ENCODE measurements at regions not wholly inside any gene's neighbourhood (a gene's known extent, or its start where the extent isn't known, plus 50 kb on each side); places are given as distances from the start of the nearest gene placed in this dataset.

DNA sequence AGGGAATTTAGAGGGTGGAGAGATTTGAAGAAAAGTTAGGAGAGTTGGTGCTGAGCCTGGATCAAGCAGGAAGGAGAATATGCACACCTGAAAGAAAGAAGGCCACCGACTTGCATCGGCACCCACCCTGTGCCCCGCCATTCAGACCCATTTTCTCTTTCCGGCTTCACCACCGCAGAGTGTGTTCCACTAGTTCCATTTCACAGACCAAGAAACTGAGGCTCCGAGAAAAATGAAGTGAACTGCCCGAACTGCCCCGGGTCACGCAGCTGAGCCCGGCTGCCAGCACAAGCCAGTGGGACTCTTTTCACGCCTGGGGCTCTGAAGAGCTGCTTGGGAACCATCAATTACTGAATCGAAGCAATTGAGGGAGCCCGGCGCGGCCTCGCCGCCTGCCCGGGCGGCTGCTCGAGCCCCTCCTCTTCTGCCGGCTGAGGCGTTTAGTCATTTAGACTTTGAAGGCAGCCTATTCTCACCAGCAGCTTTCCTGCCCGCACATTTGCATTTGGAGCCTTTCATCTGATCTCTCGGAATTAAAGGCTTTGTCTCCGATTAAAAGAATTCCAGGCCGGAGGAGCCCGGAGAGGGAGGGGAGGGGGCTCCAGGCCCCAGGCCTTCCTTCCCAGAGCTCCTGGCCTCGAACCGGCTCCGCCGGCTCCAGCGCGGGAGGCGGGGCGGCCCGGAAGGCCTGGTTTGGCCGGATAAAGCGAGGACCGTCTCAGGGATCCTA, 140.2 kb upstream of the PJA1 start:
- peak overlapping the region; percentile 38 for H3K4me3 ChIP-seq (ENCODE audit: low read length)
- no peaks in the 10 kb centered on the region for H3K9me3 ChIP-seq (ENCODE audit: insufficient read depth, low read depth, low read length)
- H3K36me3 ChIP-seq (ENCODE audit: insufficient read depth, low read length): no peaks in the 10 kb centered on the region
- WGBS: 3% methylated on average over 39 of the region's 39 CpGs
- H3K27ac ChIP-seq (ENCODE audit: low read depth, low read length): peak overlapping the region; percentile 82; the same call in 1 of the 2 replicates
- no peaks in the 10 kb centered on the region for H3K27me3 ChIP-seq (ENCODE audit: insufficient read depth, low read length)
- H3K9ac ChIP-seq (ENCODE audit: low read depth, low read length): no peak overlapping the region
- H3K4me1 ChIP-seq (ENCODE audit: insufficient read depth, low read length): peaks cover 12% of the 10 kb centered on the region

DNA sequence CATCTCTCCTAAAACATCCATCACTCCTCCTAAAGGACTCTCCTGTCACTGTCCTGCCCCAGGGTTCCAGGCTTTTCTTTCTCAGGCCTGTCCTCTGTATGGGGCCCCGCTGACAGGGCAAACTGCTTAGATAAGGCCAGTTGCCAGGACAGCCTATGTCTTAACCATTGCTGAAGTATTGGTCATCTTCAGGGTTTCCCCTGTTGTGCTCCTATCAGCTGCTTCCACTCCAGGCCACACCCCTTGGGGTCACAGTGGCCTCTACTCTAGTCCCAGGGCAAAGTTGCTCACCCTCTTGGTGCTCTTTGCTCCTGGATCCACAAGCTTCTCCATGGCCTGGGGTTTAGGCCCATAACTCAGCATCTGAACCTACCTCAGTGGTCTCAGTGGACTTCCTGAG, 138.0 kb upstream of the PJA1 start:
- H3K4me1 ChIP-seq (ENCODE audit: insufficient read depth, low read length): peaks cover 8% of the 10 kb centered on the region
- no peak overlapping the region for H3K9ac ChIP-seq (ENCODE audit: low read depth, low read length)
- H3K36me3 ChIP-seq (ENCODE audit: insufficient read depth, low read length): no peaks in the 10 kb centered on the region
- no peaks in the 10 kb centered on the region for H3K9me3 ChIP-seq (ENCODE audit: insufficient read depth, low read depth, low read length)
- H3K27ac ChIP-seq (ENCODE audit: low read depth, low read length): no peak overlapping the region
- no peak overlapping the region for H3K4me3 ChIP-seq (ENCODE audit: low read length)
- WGBS: 86% methylated on average over 1 of the region's 1 CpG
- no peaks in the 10 kb centered on the region for H3K27me3 ChIP-seq (ENCODE audit: insufficient read depth, low read length)

DNA sequence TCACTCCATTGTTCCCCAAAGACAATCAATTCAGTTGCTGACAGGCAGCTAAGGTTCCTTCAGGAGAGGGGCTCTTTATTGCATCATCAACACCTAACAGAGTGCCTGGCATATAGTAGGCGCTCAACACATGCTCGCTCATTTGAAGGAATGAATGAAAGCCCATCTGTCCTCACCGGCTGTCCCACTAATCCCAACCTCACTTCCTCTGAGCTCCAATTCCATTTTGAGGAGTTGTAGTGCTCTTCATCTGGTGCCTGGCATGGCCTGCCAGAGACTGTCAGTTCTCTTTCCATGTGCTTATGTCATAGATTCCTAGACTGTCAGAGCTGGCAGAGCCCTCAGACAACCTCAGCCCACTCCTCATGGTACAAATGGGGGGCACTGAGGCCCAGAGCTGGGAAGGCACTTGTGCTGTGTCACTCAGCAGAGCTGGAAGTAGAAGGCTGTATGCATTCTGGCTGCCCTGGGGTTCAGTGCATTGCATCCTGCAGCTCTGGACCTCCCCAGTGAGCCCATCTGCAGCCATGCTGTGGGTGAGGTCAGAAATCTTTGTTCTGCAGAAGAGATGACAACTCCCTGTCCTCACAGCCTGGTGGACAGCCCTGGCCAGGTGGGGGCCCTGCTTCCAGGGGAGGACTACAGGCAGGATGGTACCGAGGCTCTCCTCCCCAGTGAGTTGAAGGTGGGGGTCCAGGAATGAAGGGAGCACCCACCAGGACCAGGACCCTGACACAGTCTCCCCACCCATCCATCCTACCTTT, 134.9 kb upstream of the PJA1 start:
- Histone ChIP-seq H3K27me3 (ENCODE audit: insufficient read depth, low read length) (no peaks in the 10 kb centered on the region), H3K36me3 (ENCODE audit: insufficient read depth, low read length) (no peaks in the 10 kb centered on the region), H3K27ac (ENCODE audit: low read depth, low read length) (no peak overlapping the region), H3K9ac (ENCODE audit: low read depth, low read length) (no peak overlapping the region), H3K4me3 (ENCODE audit: low read length) (no peak overlapping the region), H3K4me1 (ENCODE audit: insufficient read depth, low read length) (no peaks in the 10 kb centered on the region), H3K9me3 (ENCODE audit: insufficient read depth, low read depth, low read length) (no peaks in the 10 kb centered on the region)
- 93% methylated on average over 3 of the region's 4 CpGs for WGBS

DNA sequence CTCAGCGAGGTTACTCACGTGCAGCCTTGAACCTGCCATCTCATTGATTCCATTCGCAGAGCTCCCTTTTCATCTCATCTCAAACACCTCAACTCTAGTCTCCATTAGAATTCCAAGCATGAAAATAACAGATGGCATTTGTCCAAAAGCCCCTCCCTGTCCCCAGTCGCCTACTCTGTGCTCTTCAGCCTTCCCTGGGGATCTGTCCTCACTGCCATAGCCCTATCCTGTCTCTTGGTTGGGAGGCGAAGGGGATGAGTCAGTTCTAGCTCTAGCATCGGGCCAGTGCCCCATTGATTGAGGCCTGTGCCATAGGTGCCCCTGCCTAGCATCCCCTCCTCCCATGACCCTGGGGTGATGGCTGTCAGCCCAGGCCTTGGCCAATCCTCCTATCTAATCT, 134.0 kb upstream of the PJA1 start:
- Histone ChIP-seq H3K27me3 (ENCODE audit: insufficient read depth, low read length) (no peaks in the 10 kb centered on the region), H3K9ac (ENCODE audit: low read depth, low read length) (no peak overlapping the region), H3K9me3 (ENCODE audit: insufficient read depth, low read depth, low read length) (no peaks in the 10 kb centered on the region), H3K27ac (ENCODE audit: low read depth, low read length) (no peak overlapping the region), H3K4me1 (ENCODE audit: insufficient read depth, low read length) (no peaks in the 10 kb centered on the region), H3K36me3 (ENCODE audit: insufficient read depth, low read length) (no peaks in the 10 kb centered on the region), H3K4me3 (ENCODE audit: low read length) (no peak overlapping the region)
- 92% methylated on average over 6 of the region's 6 CpGs for WGBS

DNA sequence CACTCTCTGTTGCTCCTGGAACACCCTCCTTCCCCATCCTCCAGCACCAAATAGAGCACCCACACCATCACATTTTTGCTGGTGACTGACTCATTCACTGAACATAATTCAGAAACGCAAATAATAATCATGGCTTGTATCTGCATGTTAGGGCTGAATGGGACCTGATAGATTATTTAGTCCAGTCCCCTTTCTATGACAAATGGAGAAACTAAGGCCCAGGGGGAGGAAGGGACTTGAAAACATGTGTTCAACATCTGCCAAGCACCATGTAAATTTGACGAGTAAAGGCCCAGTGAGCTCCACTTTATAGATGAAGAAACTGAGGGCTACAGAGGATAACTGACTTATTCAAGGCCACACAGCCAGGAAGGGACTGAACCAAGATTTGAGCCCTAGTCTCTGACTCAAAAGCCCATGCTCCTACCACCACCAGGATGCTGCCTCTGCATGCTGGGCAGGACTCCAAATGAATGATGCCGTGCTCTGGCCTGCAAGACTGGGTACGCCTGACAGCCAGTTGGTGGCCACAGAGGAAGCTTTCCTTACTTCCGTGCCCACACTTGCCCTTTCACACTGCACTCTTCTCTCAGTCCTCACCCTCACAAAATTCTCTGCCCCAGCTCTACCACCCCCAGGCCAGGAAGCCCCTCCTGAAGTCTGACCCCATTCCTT, 133.3 kb upstream of the PJA1 start:
- 90% methylated on average over 5 of the region's 5 CpGs for WGBS

DNA sequence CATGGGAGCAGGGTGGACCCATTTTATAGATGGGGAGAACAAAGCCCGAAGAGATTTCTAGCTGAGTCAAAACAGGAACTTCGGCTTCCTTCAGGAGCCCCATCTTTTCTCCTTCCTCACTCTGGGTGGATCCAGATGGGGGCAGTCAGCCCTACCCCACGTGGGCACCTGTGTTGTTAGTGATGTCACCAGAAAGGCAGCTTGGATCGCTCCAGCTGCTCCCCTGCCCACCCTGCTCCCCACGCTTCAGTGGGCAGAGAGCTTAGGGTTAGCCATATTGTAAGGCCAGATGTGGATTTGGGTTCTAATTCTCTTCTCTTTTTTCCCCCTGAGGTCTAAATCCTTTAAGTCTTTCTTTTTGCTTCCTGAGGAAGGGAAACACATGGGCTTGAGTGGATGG, 132.3 kb upstream of the PJA1 start:
- Histone ChIP-seq H3K36me3 (ENCODE audit: insufficient read depth, low read length) (no peaks in the 10 kb centered on the region), H3K9ac (ENCODE audit: low read depth, low read length) (no peak overlapping the region), H3K9me3 (ENCODE audit: insufficient read depth, low read depth, low read length) (no peaks in the 10 kb centered on the region), H3K27ac (ENCODE audit: low read depth, low read length) (no peak overlapping the region), H3K4me1 (ENCODE audit: insufficient read depth, low read length) (no peaks in the 10 kb centered on the region), H3K4me3 (ENCODE audit: low read length) (no peak overlapping the region), H3K27me3 (ENCODE audit: insufficient read depth, low read length) (no peaks in the 10 kb centered on the region)
- WGBS: 65% methylated on average over 4 of the region's 5 CpGs

More for the DNA sequence above, 133.3 kb upstream of the PJA1 start:
- no peaks in the 10 kb centered on the region for H3K4me1 ChIP-seq (ENCODE audit: insufficient read depth, low read length)
- H3K27me3 ChIP-seq (ENCODE audit: insufficient read depth, low read length): no peaks in the 10 kb centered on the region
- H3K27ac ChIP-seq (ENCODE audit: low read depth, low read length): no peak overlapping the region
- no peak overlapping the region for H3K4me3 ChIP-seq (ENCODE audit: low read length)
- no peaks in the 10 kb centered on the region for H3K36me3 ChIP-seq (ENCODE audit: insufficient read depth, low read length)
- H3K9me3 ChIP-seq (ENCODE audit: insufficient read depth, low read depth, low read length): no peaks in the 10 kb centered on the region
- H3K9ac ChIP-seq (ENCODE audit: low read depth, low read length): no peak overlapping the region

DNA sequence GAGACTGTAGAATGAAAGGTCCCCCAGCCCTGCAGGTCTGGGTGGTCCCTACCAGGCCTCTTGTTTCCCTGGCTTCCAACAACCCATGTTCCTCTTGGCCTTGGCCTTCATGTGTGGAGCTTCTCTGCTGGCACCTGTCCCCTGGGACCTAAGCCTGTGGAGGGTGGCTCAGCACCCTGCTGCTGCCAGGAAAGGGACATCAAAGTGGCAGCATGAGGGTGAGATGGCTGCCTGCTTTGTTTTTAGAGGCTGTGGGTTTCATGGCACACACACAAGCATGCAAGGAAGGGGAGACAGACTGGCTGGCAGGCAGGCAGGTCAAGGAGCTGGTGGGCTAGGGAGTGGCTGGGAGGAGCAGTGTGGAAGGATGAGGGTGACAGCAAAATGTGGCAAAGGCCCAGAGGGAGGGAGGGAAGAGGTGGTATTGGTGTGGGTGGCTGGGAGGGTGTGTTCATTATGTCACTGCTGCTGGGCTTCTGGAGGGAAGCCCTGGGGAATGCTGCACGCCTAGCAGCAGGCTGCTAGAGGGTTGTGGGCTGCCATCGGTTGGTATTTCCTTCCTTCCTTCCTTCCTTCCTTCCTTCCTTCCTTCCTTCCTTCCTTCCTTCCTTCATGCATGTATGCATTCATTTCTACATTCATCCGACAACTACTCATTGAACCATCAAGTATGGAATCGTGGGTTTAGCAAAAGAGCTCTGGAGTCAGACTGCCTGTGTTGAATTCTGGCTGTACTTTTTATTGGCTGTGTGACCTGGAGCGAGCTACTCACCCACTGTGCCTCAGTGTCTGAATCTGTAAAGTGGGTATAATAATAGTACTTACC, 128.7 kb upstream of the PJA1 start:
- no peak overlapping the region for H3K9ac ChIP-seq (ENCODE audit: low read depth, low read length)
- 0 out of 2 replicates have a peak, but pooled peaks cover 6% of the 10 kb centered on the region for H3K4me1 ChIP-seq (ENCODE audit: insufficient read depth, low read length)
- H3K27ac ChIP-seq (ENCODE audit: low read depth, low read length): no peak overlapping the region
- H3K9me3 ChIP-seq (ENCODE audit: insufficient read depth, low read depth, low read length): no peaks in the 10 kb centered on the region
- H3K36me3 ChIP-seq (ENCODE audit: insufficient read depth, low read length): no peaks in the 10 kb centered on the region
- no peak overlapping the region for H3K4me3 ChIP-seq (ENCODE audit: low read length)
- 90% methylated on average over 5 of the region's 5 CpGs for WGBS
- no peaks in the 10 kb centered on the region for H3K27me3 ChIP-seq (ENCODE audit: insufficient read depth, low read length)

DNA sequence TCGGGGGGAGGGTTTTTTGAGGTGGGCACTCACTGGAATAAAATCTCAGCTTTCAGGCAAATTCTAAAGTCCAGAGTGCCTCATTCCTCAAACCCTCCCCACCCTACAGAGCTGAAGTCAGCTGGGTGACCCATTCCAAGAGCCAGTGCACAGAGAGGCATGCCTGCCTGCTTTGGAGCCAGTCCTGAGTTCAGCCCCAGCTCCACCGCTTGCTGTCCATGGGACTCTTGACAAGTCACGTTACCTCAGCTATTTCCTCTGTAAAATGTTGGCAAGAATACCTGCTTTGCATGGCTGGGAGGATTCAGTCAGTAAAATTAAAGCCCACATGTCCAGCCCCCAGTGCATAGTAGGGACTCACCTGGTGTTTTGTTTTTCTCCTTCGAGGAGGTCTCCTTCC, 125.9 kb upstream of the PJA1 start:
- Histone ChIP-seq H3K9ac (ENCODE audit: low read depth, low read length) (no peak overlapping the region), H3K4me3 (ENCODE audit: low read length) (no peak overlapping the region), H3K36me3 (ENCODE audit: insufficient read depth, low read length) (no peaks in the 10 kb centered on the region), H3K27me3 (ENCODE audit: insufficient read depth, low read length) (peaks cover 9% of the 10 kb centered on the region), H3K27ac (ENCODE audit: low read depth, low read length) (no peak overlapping the region), H3K9me3 (ENCODE audit: insufficient read depth, low read depth, low read length) (no peaks in the 10 kb centered on the region), H3K4me1 (ENCODE audit: insufficient read depth, low read length) (0 out of 2 replicates have a peak, but pooled peaks cover 6% of the 10 kb centered on the region)
- WGBS: 89% methylated on average over 4 of the region's 4 CpGs

DNA sequence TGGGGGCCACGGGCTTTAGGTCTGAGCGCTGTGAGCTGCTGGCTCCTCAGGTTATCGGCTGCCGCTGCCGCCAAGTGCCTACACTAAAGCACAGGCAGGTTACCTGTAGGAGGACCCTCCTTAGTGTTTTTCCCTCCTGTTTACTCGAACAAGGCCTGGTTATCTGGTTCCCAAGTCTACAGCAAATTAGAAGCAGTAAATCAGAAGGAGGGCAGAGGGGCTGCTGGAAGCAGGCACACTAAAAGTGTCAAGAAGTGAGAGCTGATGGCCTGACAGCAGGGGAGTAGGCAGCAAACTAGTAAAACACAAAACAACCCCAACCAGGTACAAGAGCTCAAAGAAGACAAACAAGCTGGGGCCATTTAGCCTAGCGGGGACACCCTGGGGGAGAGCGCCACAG, 125.0 kb upstream of the PJA1 start:
- Histone ChIP-seq H3K27ac (ENCODE audit: low read depth, low read length) (no peak overlapping the region), H3K36me3 (ENCODE audit: insufficient read depth, low read length) (no peaks in the 10 kb centered on the region), H3K4me1 (ENCODE audit: insufficient read depth, low read length) (peaks cover 9% of the 10 kb centered on the region; the same call in 1 of the 2 replicates), H3K9ac (ENCODE audit: low read depth, low read length) (no peak overlapping the region), H3K4me3 (ENCODE audit: low read length) (no peak overlapping the region), H3K9me3 (ENCODE audit: insufficient read depth, low read depth, low read length) (no peaks in the 10 kb centered on the region), H3K27me3 (ENCODE audit: insufficient read depth, low read length) (peaks cover 16% of the 10 kb centered on the region)
- 68% methylated on average over 8 of the region's 8 CpGs for WGBS

DNA sequence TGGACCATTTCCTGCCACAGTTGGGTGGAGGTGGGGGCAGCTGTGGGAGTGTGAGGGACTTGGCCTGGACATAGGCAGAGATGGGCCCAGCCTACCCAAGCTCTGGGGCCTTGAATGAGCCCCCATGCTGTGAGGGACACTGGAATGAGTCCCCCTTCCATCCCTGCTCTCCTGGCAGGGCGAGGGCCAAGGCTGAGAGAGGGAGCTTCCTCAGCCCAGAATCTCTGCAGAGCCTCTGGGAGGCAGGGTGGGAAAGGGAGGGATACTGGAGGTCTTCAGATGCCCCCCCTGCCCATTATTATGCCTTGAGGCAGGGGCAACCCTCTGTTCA, 124.5 kb upstream of the PJA1 start:
- no CpG with 5 or more reads among the region's 1 CpG for WGBS

More for the DNA sequence above, 124.5 kb upstream of the PJA1 start:
- Histone ChIP-seq H3K27me3 (ENCODE audit: insufficient read depth, low read length) (peaks cover 21% of the 10 kb centered on the region), H3K27ac (ENCODE audit: low read depth, low read length) (no peak overlapping the region), H3K9me3 (ENCODE audit: insufficient read depth, low read depth, low read length) (no peaks in the 10 kb centered on the region), H3K4me1 (ENCODE audit: insufficient read depth, low read length) (peaks cover 13% of the 10 kb centered on the region; the same call in 1 of the 2 replicates), H3K4me3 (ENCODE audit: low read length) (no peak overlapping the region), H3K9ac (ENCODE audit: low read depth, low read length) (no peak overlapping the region), H3K36me3 (ENCODE audit: insufficient read depth, low read length) (no peaks in the 10 kb centered on the region)
